ENCODE measurements at regions not wholly inside any gene's neighbourhood (a gene's known extent, or its start where the extent isn't known, plus 50 kb on each side); places are given as distances from the start of the nearest gene placed in this dataset.

- WGBS, 5 donors = 75 to 98% (median 91%) methylated on average over 2 of the region's 2 CpGs
- Histone ChIP-seq H3K9me3 (peaks cover 0 to 5% (median 0%) of the 10 kb centered on the region in 4 donors), H3K36me3 (no peaks in the 10 kb centered on the region), H3K4me3 (no peak overlapping the region), H3K27ac (no peak overlapping the region), H3K27me3 (no peaks in the 10 kb centered on the region), H3K4me1 (no peaks in the 10 kb centered on the region)
- DNase-seq = no peak
- TF ChIP-seq, protein P1, sequence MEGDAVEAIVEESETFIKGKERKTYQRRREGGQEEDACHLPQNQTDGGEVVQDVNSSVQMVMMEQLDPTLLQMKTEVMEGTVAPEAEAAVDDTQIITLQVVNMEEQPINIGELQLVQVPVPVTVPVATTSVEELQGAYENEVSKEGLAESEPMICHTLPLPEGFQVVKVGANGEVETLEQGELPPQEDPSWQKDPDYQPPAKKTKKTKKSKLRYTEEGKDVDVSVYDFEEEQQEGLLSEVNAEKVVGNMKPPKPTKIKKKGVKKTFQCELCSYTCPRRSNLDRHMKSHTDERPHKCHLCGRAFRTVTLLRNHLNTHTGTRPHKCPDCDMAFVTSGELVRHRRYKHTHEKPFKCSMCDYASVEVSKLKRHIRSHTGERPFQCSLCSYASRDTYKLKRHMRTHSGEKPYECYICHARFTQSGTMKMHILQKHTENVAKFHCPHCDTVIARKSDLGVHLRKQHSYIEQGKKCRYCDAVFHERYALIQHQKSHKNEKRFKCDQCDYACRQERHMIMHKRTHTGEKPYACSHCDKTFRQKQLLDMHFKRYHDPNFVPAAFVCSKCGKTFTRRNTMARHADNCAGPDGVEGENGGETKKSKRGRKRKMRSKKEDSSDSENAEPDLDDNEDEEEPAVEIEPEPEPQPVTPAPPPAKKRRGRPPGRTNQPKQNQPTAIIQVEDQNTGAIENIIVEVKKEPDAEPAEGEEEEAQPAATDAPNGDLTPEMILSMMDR (IDR thresholded peaks at IDR 0.05) = no peak
- TF ChIP-seq POLR2A (IDR thresholded peaks at IDR 0.05) = no peak
- no peak for TF ChIP-seq EP300 (IDR thresholded peaks at IDR 0.05)
- no peak for TF ChIP-seq POLR2AphosphoS5 (IDR thresholded peaks at IDR 0.05)
- intact Hi-C loops (cut with DNase I; ENCODE audit: low total_unique reads) = no loop called here
Measured at GRCh38 chr1:227490001-227490400, 73.4 kb upstream of the ZNF678 start.

DNA sequence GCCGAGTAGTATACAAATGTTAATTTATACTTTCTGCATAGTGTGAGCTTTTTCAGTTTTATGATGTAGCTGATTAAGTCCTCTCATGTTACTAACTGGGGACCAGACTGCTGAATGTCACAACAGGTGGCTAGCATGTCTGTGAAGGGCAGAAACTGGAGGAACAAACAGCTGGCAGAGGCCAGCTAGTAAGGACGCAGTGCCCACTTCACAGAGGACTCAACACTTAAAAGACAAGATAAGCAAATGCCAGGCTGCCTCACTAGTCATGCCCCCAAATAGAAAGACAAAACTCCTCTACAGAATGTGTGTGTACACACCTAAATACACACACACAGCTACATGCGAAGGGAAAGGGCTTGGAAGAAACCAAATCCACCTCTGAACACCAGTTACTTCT, 73.8 kb upstream of the ZNF678 start:
- TF ChIP-seq POLR2A (IDR thresholded peaks at IDR 0.05) = no peak
- no peak for TF ChIP-seq POLR2AphosphoS5 (IDR thresholded peaks at IDR 0.05)
- TF ChIP-seq, protein P1 (IDR thresholded peaks at IDR 0.05) = no peak
- TF ChIP-seq EP300 (IDR thresholded peaks at IDR 0.05) = no peak
- 50 to 75% (median 68%) methylated on average over 3 of the region's 3 CpGs for WGBS, 5 donors
- Histone ChIP-seq H3K36me3 (no peaks in the 10 kb centered on the region), H3K27ac (no peak overlapping the region), H3K27me3 (no peaks in the 10 kb centered on the region), H3K9me3 (peaks cover 0 to 5% (median 0%) of the 10 kb centered on the region in 4 donors), H3K4me3 (no peak overlapping the region), H3K4me1 (no peaks in the 10 kb centered on the region)
- intact Hi-C loops (cut with DNase I; ENCODE audit: low total_unique reads) = loop anchor here (10.0 kb wide), 1 partner anchor 455 kb away; the partner anchor contains the start of gene WNT9A
- no peak for DNase-seq

- no peak overlapping the region for H3K27ac ChIP-seq
- peaks cover 0 to 5% (median 0%) of the 10 kb centered on the region in 4 donors for H3K9me3 ChIP-seq
- H3K27me3 ChIP-seq = no peaks in the 10 kb centered on the region
- no peaks in the 10 kb centered on the region for H3K36me3 ChIP-seq
- intact Hi-C loops (cut with DNase I; ENCODE audit: low total_unique reads) = loop anchor here (10.0 kb wide), 1 partner anchor 457 kb away; the partner anchor contains the start of gene WNT9A
- no peaks in the 10 kb centered on the region for H3K4me1 ChIP-seq
- no peak for DNase-seq
- no peak overlapping the region for H3K4me3 ChIP-seq
- TF ChIP-seq, protein P1 (IDR thresholded peaks at IDR 0.05) = no peak
- TF ChIP-seq POLR2AphosphoS5 (IDR thresholded peaks at IDR 0.05) (no peak), EP300 (IDR thresholded peaks at IDR 0.05) (no peak), POLR2A (IDR thresholded peaks at IDR 0.05) (no peak)
Measured at GRCh38 chr1:227487606-227488005, 75.8 kb upstream of the ZNF678 start.

- TF ChIP-seq POLR2A (IDR thresholded peaks at IDR 0.05) = no peak
- TF ChIP-seq, protein P1 (IDR thresholded peaks at IDR 0.05) = no peak
- no peak for TF ChIP-seq POLR2AphosphoS5 (IDR thresholded peaks at IDR 0.05)
- TF ChIP-seq EP300 (IDR thresholded peaks at IDR 0.05) = no peak
- intact Hi-C loops (cut with DNase I; ENCODE audit: low total_unique reads) = loop anchor here (10.0 kb wide), 1 partner anchor 458 kb away; the partner anchor contains the start of gene WNT9A
- H3K4me1 ChIP-seq = no peaks in the 10 kb centered on the region
- H3K27ac ChIP-seq = no peak overlapping the region
- no peak overlapping the region for H3K4me3 ChIP-seq
- DNase-seq = no peak
- WGBS, 5 donors = 73 to 92% (median 81%) methylated on average over 3 of the region's 3 CpGs
- H3K27me3 ChIP-seq = no peaks in the 10 kb centered on the region
- H3K9me3 ChIP-seq = peaks cover 0 to 5% (median 0%) of the 10 kb centered on the region in 4 donors
- H3K36me3 ChIP-seq = no peaks in the 10 kb centered on the region
Measured at GRCh38 chr1:227486559-227486958, 76.8 kb upstream of the ZNF678 start.

Measured in stomach (tissue), 8 donors.